ENCODE measurements at regions not wholly inside any gene's neighbourhood (a gene's known extent, or its start where the extent isn't known, plus 50 kb on each side); places are given as distances from the start of the nearest gene placed in this dataset.

- no peak for TF ChIP-seq RAD21 (IDR thresholded peaks at IDR 0.05)
- TF ChIP-seq ATF3 (IDR thresholded peaks at IDR 0.05): no peak
- TF ChIP-seq REST (IDR thresholded peaks at IDR 0.05): no peak
- TF ChIP-seq ZBTB33 (IDR thresholded peaks at IDR 0.05): no peak
- no peak for TF ChIP-seq YY1 (IDR thresholded peaks at IDR 0.05)
- no peak for TF ChIP-seq CTCF (IDR thresholded peaks at IDR 0.05; ENCODE audit: low read depth, low read length, missing input control)
These were observed 423.4 kb upstream of the ATP11B start for GRCh38 chr3:182369861-182370260.
